ENCODE measurements at regions not wholly inside any gene's neighbourhood (a gene's known extent, or its start where the extent isn't known, plus 50 kb on each side); places are given as distances from the start of the nearest gene placed in this dataset.

GRCh38 chr11:81203876-81204275 lies 1529.8 kb downstream of the FAM181B start (continued):
- no peak for TF ChIP-seq CTCF (IDR thresholded peaks at IDR 0.05)

DNA sequence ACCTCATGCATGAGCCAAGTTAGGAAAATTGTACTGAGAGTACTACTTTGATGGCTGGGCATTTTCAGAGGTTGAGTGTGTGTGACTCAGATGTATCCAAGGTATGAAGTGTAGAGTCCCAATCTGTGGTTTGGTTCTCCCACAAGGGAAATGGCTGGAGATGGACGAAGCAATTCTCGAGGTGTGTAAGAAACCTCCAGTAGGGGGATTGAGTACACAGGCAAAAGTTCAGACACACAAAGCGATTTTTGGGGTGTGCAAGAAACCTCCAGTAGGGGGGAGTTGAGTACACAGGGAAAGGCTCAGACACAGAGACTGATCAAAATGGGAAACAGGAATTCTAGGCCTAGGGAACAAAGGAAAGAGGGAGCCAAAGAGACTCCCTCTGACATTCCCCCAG lies 1536.3 kb downstream of the FAM181B start:
- DNase-seq (ENCODE audit: low read depth in 1 of 2, low spot score in 1 of 2) = no peak
- FAIRE-seq = no peak
- H3K9me3 ChIP-seq = no peaks in the 10 kb centered on the region
- ChIA-PET POLR2A (no interaction called here), CTCF (no interaction called here)
- no peak overlapping the region for H3K27ac ChIP-seq
- ATAC-seq = no peak
- TF ChIP-seq NR3C1 (IDR thresholded peaks at IDR 0.05) (no peak), CBX2 (IDR thresholded peaks at IDR 0.05; ENCODE audit: borderline replicate concordance, low read depth) (no peak), MAZ (IDR thresholded peaks at IDR 0.05; ENCODE audit: borderline replicate concordance, low read depth, low read length) (no peak), RARB (CRISPR knock-in tag; IDR thresholded peaks at IDR 0.05) (no peak), HOXA7 (CRISPR knock-in tag; IDR thresholded peaks at IDR 0.05) (no peak), CBX8 (IDR thresholded peaks at IDR 0.05) (no peak), TFCP2L1 (CRISPR knock-in tag; IDR thresholded peaks at IDR 0.05) (no peak)
- TF ChIP-seq, protein P1, sequence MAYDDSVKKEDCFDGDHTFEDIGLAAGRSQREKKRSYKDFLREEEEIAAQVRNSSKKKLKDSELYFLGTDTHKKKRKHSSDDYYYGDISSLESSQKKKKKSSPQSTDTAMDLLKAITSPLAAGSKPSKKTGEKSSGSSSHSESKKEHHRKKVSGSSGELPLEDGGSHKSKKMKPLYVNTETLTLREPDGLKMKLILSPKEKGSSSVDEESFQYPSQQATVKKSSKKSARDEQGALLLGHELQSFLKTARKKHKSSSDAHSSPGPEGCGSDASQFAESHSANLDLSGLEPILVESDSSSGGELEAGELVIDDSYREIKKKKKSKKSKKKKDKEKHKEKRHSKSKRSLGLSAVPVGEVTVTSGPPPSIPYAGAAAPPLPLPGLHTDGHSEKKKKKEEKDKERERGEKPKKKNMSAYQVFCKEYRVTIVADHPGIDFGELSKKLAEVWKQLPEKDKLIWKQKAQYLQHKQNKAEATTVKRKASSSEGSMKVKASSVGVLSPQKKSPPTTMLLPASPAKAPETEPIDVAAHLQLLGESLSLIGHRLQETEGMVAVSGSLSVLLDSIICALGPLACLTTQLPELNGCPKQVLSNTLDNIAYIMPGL (CRISPR knock-in tag; IDR thresholded peaks at IDR 0.05; ENCODE audit: borderline replicate concordance) = no peak
- TF ChIP-seq, protein P2, sequence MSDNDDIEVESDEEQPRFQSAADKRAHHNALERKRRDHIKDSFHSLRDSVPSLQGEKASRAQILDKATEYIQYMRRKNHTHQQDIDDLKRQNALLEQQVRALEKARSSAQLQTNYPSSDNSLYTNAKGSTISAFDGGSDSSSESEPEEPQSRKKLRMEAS (IDR thresholded peaks at IDR 0.05) = no peak
- 0% methylated on average over 3 of the region's 3 CpGs for WGBS (ENCODE audit: missing lambda C conversion rate)
- H3K4me2 ChIP-seq = no peak overlapping the region
- H3K4me3 ChIP-seq = no peak overlapping the region
- H3K4me1 ChIP-seq = no peaks in the 10 kb centered on the region

- CTCF ChIA-PET = no interaction called here
Observed at GRCh38 chr11:81192516-81192915, 1541.1 kb downstream of the FAM181B start.

More at GRCh38 chr11:81192516-81192915, 1541.1 kb downstream of the FAM181B start:
- no peak overlapping the region for H3K27ac ChIP-seq
- ATAC-seq = no peak
- H3K4me1 ChIP-seq = no peaks in the 10 kb centered on the region
- POLR2A ChIA-PET = no interaction called here
- no peak for FAIRE-seq
- H3K9me3 ChIP-seq = no peaks in the 10 kb centered on the region
- no peak for DNase-seq (ENCODE audit: low read depth in 1 of 2, low spot score in 1 of 2)
- H3K4me2 ChIP-seq = no peak overlapping the region
- TF ChIP-seq, protein P3, sequence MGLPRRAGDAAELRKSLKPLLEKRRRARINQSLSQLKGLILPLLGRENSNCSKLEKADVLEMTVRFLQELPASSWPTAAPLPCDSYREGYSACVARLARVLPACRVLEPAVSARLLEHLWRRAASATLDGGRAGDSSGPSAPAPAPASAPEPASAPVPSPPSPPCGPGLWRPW (IDR thresholded peaks at IDR 0.05) = no peak
- TF ChIP-seq CHD2 (IDR thresholded peaks at IDR 0.05; ENCODE audit: low read length, partially characterized antibody) (no peak), TP53 (CRISPR knock-in tag; IDR thresholded peaks at IDR 0.05) (no peak), POLR2A (IDR thresholded peaks at IDR 0.05; ENCODE audit: low read length) (no peak), NFE2L2 (conservative IDR thresholded peaks at IDR 0.05; ENCODE audit: low read length) (no peak), CBX8 (IDR thresholded peaks at IDR 0.05) (no peak), RAD21 (conservative IDR thresholded peaks at IDR 0.05 in 1 of 2, IDR thresholded peaks at IDR 0.05 in 1 of 2) (no peak), ELK1 (IDR thresholded peaks at IDR 0.05; ENCODE audit: low read depth, low read length) (no peak), HOXB5 (CRISPR knock-in tag; IDR thresholded peaks at IDR 0.05) (no peak), MAFK (IDR thresholded peaks at IDR 0.05; ENCODE audit: partially characterized antibody) (no peak), ZNF302 (CRISPR knock-in tag; IDR thresholded peaks at IDR 0.05) (no peak), RARB (CRISPR knock-in tag; IDR thresholded peaks at IDR 0.05) (no peak), HOXB13 (CRISPR knock-in tag; IDR thresholded peaks at IDR 0.05; ENCODE audit: low read depth) (no peak), RCOR1 (IDR thresholded peaks at IDR 0.05; ENCODE audit: low read depth, low read length) (no peak)
- TF ChIP-seq, protein P4, sequence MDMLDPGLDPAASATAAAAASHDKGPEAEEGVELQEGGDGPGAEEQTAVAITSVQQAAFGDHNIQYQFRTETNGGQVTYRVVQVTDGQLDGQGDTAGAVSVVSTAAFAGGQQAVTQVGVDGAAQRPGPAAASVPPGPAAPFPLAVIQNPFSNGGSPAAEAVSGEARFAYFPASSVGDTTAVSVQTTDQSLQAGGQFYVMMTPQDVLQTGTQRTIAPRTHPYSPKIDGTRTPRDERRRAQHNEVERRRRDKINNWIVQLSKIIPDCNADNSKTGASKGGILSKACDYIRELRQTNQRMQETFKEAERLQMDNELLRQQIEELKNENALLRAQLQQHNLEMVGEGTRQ (IDR thresholded peaks at IDR 0.05) = no peak
- TF ChIP-seq, protein P5, sequence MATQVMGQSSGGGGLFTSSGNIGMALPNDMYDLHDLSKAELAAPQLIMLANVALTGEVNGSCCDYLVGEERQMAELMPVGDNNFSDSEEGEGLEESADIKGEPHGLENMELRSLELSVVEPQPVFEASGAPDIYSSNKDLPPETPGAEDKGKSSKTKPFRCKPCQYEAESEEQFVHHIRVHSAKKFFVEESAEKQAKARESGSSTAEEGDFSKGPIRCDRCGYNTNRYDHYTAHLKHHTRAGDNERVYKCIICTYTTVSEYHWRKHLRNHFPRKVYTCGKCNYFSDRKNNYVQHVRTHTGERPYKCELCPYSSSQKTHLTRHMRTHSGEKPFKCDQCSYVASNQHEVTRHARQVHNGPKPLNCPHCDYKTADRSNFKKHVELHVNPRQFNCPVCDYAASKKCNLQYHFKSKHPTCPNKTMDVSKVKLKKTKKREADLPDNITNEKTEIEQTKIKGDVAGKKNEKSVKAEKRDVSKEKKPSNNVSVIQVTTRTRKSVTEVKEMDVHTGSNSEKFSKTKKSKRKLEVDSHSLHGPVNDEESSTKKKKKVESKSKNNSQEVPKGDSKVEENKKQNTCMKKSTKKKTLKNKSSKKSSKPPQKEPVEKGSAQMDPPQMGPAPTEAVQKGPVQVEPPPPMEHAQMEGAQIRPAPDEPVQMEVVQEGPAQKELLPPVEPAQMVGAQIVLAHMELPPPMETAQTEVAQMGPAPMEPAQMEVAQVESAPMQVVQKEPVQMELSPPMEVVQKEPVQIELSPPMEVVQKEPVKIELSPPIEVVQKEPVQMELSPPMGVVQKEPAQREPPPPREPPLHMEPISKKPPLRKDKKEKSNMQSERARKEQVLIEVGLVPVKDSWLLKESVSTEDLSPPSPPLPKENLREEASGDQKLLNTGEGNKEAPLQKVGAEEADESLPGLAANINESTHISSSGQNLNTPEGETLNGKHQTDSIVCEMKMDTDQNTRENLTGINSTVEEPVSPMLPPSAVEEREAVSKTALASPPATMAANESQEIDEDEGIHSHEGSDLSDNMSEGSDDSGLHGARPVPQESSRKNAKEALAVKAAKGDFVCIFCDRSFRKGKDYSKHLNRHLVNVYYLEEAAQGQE (IDR thresholded peaks at IDR 0.05) = no peak
- TF ChIP-seq, protein P1 (CRISPR knock-in tag; IDR thresholded peaks at IDR 0.05; ENCODE audit: borderline replicate concordance) = no peak
- no peak overlapping the region for H3K4me3 ChIP-seq
